K562 (cell line): ENCODE measurements at regions not wholly inside any gene's neighbourhood (a gene's known extent, or its start where the extent isn't known, plus 50 kb on each side); places are given as distances from the start of the nearest gene placed in this dataset.

ENCODE experiments used
- ATAC-seq: fragments of 200-7000 bp; cut with Tn5 transposase; 3 replicates; pipeline ENCODE4 v1.9.1; 2020; ENCODE audit warnings: moderate library complexity
- BruUV-seq: library from RNA; stranded (reverse); fragments of 400-500 nt; replicated peaks from 2 replicates; lab custom pipeline; 2021; lab: Mats Ljungman, UMichigan
- CTCF ChIA-PET: fragments of 300-600 bp; formaldehyde crosslinking; extraction: SDS; loops from one replicate; lab custom pipeline; 2021; ENCODE audit warnings: low intra/inter-chr PET ratio; lab: Yijun Ruan, JAX
- POLR2A ChIA-PET: fragments of 300-600, 350-650 bp; sonication (Branson Sonifier 250); formaldehyde crosslinking; extraction: SDS; loops from one replicate; lab custom pipeline; 2021; ENCODE audit warnings: antibody characterized with exemption, inconsistent platforms; lab: Yijun Ruan, JAX
- DNase-seq, 4 experiments: peaks; one replicate each; pipeline versions ENCODE4 v3.0.0 to v3.0.0-alpha.2; 2011 to 2018; ENCODE audit warnings: low spot score in 3 of 4, mixed read lengths in 3 of 4; ENCODE audit errors: extremely low read depth in 1 of 4
- FAIRE-seq: peaks from 2 replicates; lab custom pipeline; 2011; peaks lifted over from hg19 to GRCh38; lab: Jason Lieb, UNC
- H2AFZ ChIP-seq: 2 replicates; pipeline ENCODE4 v1.6.0; 2011; ENCODE audit warnings: low read depth, low read length, control low read depth, inconsistent platforms
- H3K27ac ChIP-seq: fragments of 200-600 bp; 3 replicates; pipeline ENCODE4 v1.8.0; 2011; ENCODE audit warnings: low read depth, mild to moderate bottlenecking, control low read depth, inconsistent platforms, low read length, moderate library complexity, mixed read lengths; ENCODE audit errors: extremely low read depth
- H3K27me3 ChIP-seq, 2 experiments: fragments of 300-600 bp in 1 of 2; 2 replicates in 1 of 2; 3 replicates in 1 of 2; pipeline versions ENCODE4 v1.6.0 to v1.8.0; 2011; ENCODE audit warnings: inconsistent platforms in 2 of 2, low read length in 2 of 2, mild to moderate bottlenecking in 1 of 2, mixed read lengths in 1 of 2, moderate library complexity in 1 of 2; ENCODE audit not compliant: control insufficient read depth in 2 of 2, insufficient read depth in 2 of 2
- H3K36me3 ChIP-seq: fragments of 300-600 bp; 3 replicates; pipeline ENCODE4 v1.8.0; 2011; ENCODE audit warnings: mild to moderate bottlenecking, low read length, inconsistent platforms; ENCODE audit not compliant: control insufficient read depth, insufficient read depth
- H3K4me1 ChIP-seq, 2 experiments: fragments of 200-600 bp in 1 of 2; replicated peaks in 1 of 2; 2 replicates in 1 of 2; 3 replicates in 1 of 2; pipeline versions ENCODE4 v1.5.1 to v1.8.0; 2011; ENCODE audit warnings: inconsistent platforms in 2 of 2, low read length in 2 of 2, mild to moderate bottlenecking in 1 of 2, mixed read lengths in 1 of 2, moderate library complexity in 1 of 2; ENCODE audit not compliant: control insufficient read depth in 2 of 2, insufficient read depth in 2 of 2
- H3K4me2 ChIP-seq: 2 replicates; pipeline ENCODE4 v1.6.1; 2011; ENCODE audit warnings: low read length, control low read depth, inconsistent platforms, mixed read lengths; ENCODE audit not compliant: insufficient read depth
- H3K4me3 ChIP-seq: fragments of 200-600 bp; sonication (generic), shearing (Covaris generic); 2 replicates; pipeline ENCODE4 v1.5.1; 2016; ENCODE audit warnings: control low read depth, inconsistent platforms
- H3K79me2 ChIP-seq: fragments of 200-600 bp; 3 replicates; pipeline ENCODE4 v1.8.0; 2011; ENCODE audit warnings: low read length, inconsistent platforms; ENCODE audit not compliant: control insufficient read depth, insufficient read depth
- H3K9ac ChIP-seq, 2 experiments: 2 replicates each; pipeline versions ENCODE4 v1.6.0 to v1.6.1; 2011; ENCODE audit warnings: low read depth in 2 of 2, low read length in 2 of 2, control low read depth in 1 of 2, inconsistent platforms in 1 of 2, mild to moderate bottlenecking in 1 of 2, mixed read lengths in 1 of 2; ENCODE audit not compliant: insufficient read depth in 1 of 2
- H3K9me1 ChIP-seq: one replicate; pipeline ENCODE4 v1.6.0; 2011; ENCODE audit warnings: inconsistent platforms, mild to moderate bottlenecking, low read length, moderate library complexity; ENCODE audit not compliant: control insufficient read depth, insufficient read depth
- H3K9me3 ChIP-seq: replicated peaks from 2 replicates; pipeline ENCODE4 v1.5.1; 2011; ENCODE audit warnings: low read depth, low read length, inconsistent platforms; ENCODE audit not compliant: control insufficient read depth, insufficient read depth
- H4K20me1 ChIP-seq: replicated peaks from 2 replicates; pipeline ENCODE4 v1.6.1; 2011; ENCODE audit warnings: low read length, inconsistent platforms, mixed read lengths; ENCODE audit not compliant: control insufficient read depth, insufficient read depth
- BMI1 ChIP-seq: fragments of 150-350 bp; IDR thresholded peaks from 2 replicates; pipeline ENCODE4 v1.6.1; 2014; ENCODE audit warnings: low read length
- BRD9 ChIP-seq: fragments of 450-650 bp; IDR thresholded peaks from 2 replicates; pipeline ENCODE4 v1.6.1; 2018; ENCODE audit warnings: low read depth; ENCODE audit not compliant: partially characterized antibody
- HDAC2 ChIP-seq: fragments of 450-650 bp; IDR thresholded peaks from 2 replicates; pipeline ENCODE4 v1.6.1; 2016; ENCODE audit warnings: mild to moderate bottlenecking
- HIVEP1 ChIP-seq: fragments of 250-450 bp; sonication (Bioruptor Pico); IDR thresholded peaks from 2 replicates; pipeline ENCODE4 v1.4.0; 2020; ENCODE audit warnings: mild to moderate bottlenecking
- IRF2 ChIP-seq: sonication (generic); formaldehyde crosslinking; IDR thresholded peaks from 2 replicates; pipeline ENCODE4 v1.8.1; 2022; ENCODE audit warnings: mild to moderate bottlenecking, missing genetic modification reagents
- NCOR1 ChIP-seq: fragments of 450-650 bp; IDR thresholded peaks from 2 replicates; pipeline ENCODE4 v1.6.1; 2016; ENCODE audit warnings: mild to moderate bottlenecking, moderate library complexity
- POLR2H ChIP-seq: IDR thresholded peaks from 2 replicates; pipeline ENCODE4 v1.6.1; 2016; ENCODE audit warnings: missing genetic modification characterization, low read depth, mild to moderate bottlenecking, control low read depth, missing compliant biosample characterization, moderate library complexity
- U2AF1 ChIP-seq: fragments of 200-400 bp; formaldehyde crosslinking; optimal IDR thresholded peaks from 2 replicates; pipeline ENCODE3; 2017; ENCODE audit warnings: mild to moderate bottlenecking, low read depth, low read length, moderate library complexity
- ZNF589 ChIP-seq: fragments of 200-800 bp; sonication (Bioruptor generic); IDR thresholded peaks from 2 replicates; pipeline ENCODE4 v1.6.1; 2016; ENCODE audit warnings: low read depth, missing genetic modification characterization, missing compliant biosample characterization
- WGBS: fragments of 100-300 bp; shearing (Covaris generic); methylation state at CpG from one replicate; pipeline ENCODE4 v1.1.6; 2016; ENCODE audit warnings: low coverage, mixed read lengths; ENCODE audit not compliant: insufficient coverage; ENCODE audit errors: missing lambda C conversion rate; 5-methylcytosine and 5-hydroxymethylcytosine counted together
- in situ Hi-C: fragments of 300-500 bp; cut with MboI; formaldehyde crosslinking; loops from 4 replicates; pipeline ENCODE4 v1.15.0; 2018; ENCODE audit warnings: inconsistent platforms, mixed read lengths
- intact Hi-C: fragments of 100-400 bp; cut with micrococcal nuclease; formaldehyde crosslinking; loops from 2 replicates; pipeline ENCODE4 v1.14.2; 2022

- BruUV-seq: no TSS peak
- no peak overlapping the region for H3K4me2 ChIP-seq
- H3K79me2 ChIP-seq: no peaks in the 10 kb centered on the region
- FAIRE-seq: no peak
- H3K9ac ChIP-seq: no peak overlapping the region
- H3K36me3 ChIP-seq: no peaks in the 10 kb centered on the region
- ATAC-seq: no peak
- H3K27ac ChIP-seq: no peak overlapping the region
- H2AFZ ChIP-seq: no peak overlapping the region
- TF ChIP-seq IRF2 (no peak), U2AF1 (no peak), BRD9 (no peak), HIVEP1 (CRISPR knock-in tag) (no peak), POLR2H (tag) (no peak), NCOR1 (no peak), HDAC2 (no peak), BMI1 (no peak), ZNF589 (no peak)
- ChIA-PET CTCF (no interaction called here), POLR2A (no interaction called here)
- no peaks in the 10 kb centered on the region for H3K9me3 ChIP-seq
- H3K27me3 ChIP-seq: peaks cover 7 to 11% of the 10 kb centered on the region in 2 experiments; a peak in 3 of 5 replicates
- no peaks in the 10 kb centered on the region for H3K9me1 ChIP-seq
- in situ Hi-C loops: loop anchor here (25.0 kb wide), 1 partner anchor 639 kb away; no protein-coding TSS in a partner anchor
- intact Hi-C loops: loop anchor here (10.0 kb wide), 1 partner anchor 137 kb away; the partner anchor contains the start of gene CTAGE1
- H3K4me1 ChIP-seq: peaks cover 0 to 19% of the 10 kb centered on the region in 2 experiments; a peak in 2 of 5 replicates
- no peaks in the 10 kb centered on the region for H4K20me1 ChIP-seq
- 22% methylated on average over 5 of the region's 5 CpGs for WGBS
- no peak for DNase-seq
- no peak overlapping the region for H3K4me3 ChIP-seq
Measured at GRCh38 chr18:22551536-22552151, 133.9 kb upstream of the CTAGE1 start.
